HEK293 (cell line): ENCODE measurements at regions not wholly inside any gene's neighbourhood (a gene's known extent, or its start where the extent isn't known, plus 50 kb on each side); places are given as distances from the start of the nearest gene placed in this dataset.

Source experiments
- GLIS2 ChIP-seq: fragments of 450-650 bp; formaldehyde crosslinking; IDR thresholded peaks from 2 replicates; pipeline ENCODE4 v1.5.1; 2016; ENCODE audit warnings: missing biosample characterization, missing genetic modification characterization
- HOXA7 ChIP-seq: sonication (generic); formaldehyde crosslinking; IDR thresholded peaks from 2 replicates; pipeline ENCODE4 v1.8.1; 2022; ENCODE audit warnings: missing genetic modification reagents, borderline replicate concordance
- HOXD13 ChIP-seq: sonication (generic); formaldehyde crosslinking; IDR thresholded peaks from 2 replicates; pipeline ENCODE4 v1.8.0; 2022; ENCODE audit warnings: missing genetic modification reagents, borderline replicate concordance
- KLF9 ChIP-seq: fragments of 450-650 bp; formaldehyde crosslinking; IDR thresholded peaks from 2 replicates; pipeline ENCODE4 v1.5.1; 2016; ENCODE audit warnings: missing biosample characterization, missing genetic modification characterization, low read depth
- PRDM10 ChIP-seq: fragments of 450-650 bp; formaldehyde crosslinking; IDR thresholded peaks from 2 replicates; pipeline ENCODE4 v1.5.1; 2016; ENCODE audit warnings: missing biosample characterization, missing genetic modification characterization
- REST ChIP-seq: fragments of 450-650 bp; formaldehyde crosslinking; IDR thresholded peaks from 2 replicates; pipeline ENCODE4 v1.5.1; 2016; ENCODE audit warnings: missing biosample characterization, missing genetic modification characterization
- SETDB1 ChIP-seq: IDR thresholded peaks from one replicate; pipeline ENCODE4 v1.6.1; 2017; ENCODE audit warnings: mild to moderate bottlenecking, low read length, moderate library complexity, mixed read lengths; ENCODE audit not compliant: insufficient read length
- TRIM28 ChIP-seq: IDR thresholded peaks from 2 replicates; pipeline ENCODE4 v1.6.1; 2011; ENCODE audit warnings: low read length, control low read depth, borderline replicate concordance
- ZFP3 ChIP-seq: fragments of 450-650 bp; formaldehyde crosslinking; IDR thresholded peaks from 2 replicates; pipeline ENCODE4 v1.5.1; 2016; ENCODE audit warnings: low read depth, missing biosample characterization, missing genetic modification characterization
- ZNF169 ChIP-seq: fragments of 450-650 bp; formaldehyde crosslinking; IDR thresholded peaks from 2 replicates; pipeline ENCODE4 v1.5.1; 2016; ENCODE audit warnings: missing biosample characterization, missing genetic modification characterization
- ZNF416 ChIP-seq: fragments of 450-650 bp; formaldehyde crosslinking; IDR thresholded peaks from 2 replicates; pipeline ENCODE4 v1.5.1; 2016; ENCODE audit warnings: missing biosample characterization, missing genetic modification characterization
- ZNF561 ChIP-seq: fragments of 450-650 bp; IDR thresholded peaks from 2 replicates; pipeline ENCODE4 v1.5.1; 2018; ENCODE audit warnings: missing biosample characterization, missing genetic modification characterization, borderline replicate concordance
- TF ChIP-seq, protein P1 (sequence below): fragments of 450-650 bp; formaldehyde crosslinking; IDR thresholded peaks from 2 replicates; pipeline ENCODE4 v1.5.1; 2016; ENCODE audit warnings: missing biosample characterization, missing genetic modification characterization

DNA sequence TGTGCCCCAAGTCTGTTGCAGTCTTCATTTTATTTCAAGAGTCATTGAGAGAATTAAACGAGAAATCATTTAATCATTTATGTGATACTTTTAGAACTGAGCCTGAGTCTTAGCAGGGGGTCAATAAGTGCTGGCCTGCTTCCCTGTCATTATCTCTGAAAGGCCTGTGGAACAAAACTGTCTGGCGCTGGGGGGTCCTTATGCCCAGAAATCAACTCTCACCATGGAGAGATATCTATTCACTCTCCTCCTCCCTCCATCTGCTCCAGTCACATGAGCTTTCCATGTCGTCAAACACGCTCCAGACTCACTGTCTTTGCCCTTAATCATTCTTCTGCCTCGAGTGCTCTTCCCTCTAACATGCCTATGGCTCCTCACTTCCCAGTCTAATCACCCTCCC lies 136.8 kb downstream of the ESM1 start:
- TF ChIP-seq, protein P1, sequence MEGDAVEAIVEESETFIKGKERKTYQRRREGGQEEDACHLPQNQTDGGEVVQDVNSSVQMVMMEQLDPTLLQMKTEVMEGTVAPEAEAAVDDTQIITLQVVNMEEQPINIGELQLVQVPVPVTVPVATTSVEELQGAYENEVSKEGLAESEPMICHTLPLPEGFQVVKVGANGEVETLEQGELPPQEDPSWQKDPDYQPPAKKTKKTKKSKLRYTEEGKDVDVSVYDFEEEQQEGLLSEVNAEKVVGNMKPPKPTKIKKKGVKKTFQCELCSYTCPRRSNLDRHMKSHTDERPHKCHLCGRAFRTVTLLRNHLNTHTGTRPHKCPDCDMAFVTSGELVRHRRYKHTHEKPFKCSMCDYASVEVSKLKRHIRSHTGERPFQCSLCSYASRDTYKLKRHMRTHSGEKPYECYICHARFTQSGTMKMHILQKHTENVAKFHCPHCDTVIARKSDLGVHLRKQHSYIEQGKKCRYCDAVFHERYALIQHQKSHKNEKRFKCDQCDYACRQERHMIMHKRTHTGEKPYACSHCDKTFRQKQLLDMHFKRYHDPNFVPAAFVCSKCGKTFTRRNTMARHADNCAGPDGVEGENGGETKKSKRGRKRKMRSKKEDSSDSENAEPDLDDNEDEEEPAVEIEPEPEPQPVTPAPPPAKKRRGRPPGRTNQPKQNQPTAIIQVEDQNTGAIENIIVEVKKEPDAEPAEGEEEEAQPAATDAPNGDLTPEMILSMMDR (tag by site-specific recombination): no peak
- TF ChIP-seq HOXD13 (CRISPR knock-in tag) (no peak), ZNF416 (tag by site-specific recombination) (no peak), HOXA7 (no peak), ZFP3 (tag by site-specific recombination) (no peak), REST (no peak), ZNF561 (no peak), ZNF169 (tag by site-specific recombination) (no peak), KLF9 (tag by site-specific recombination) (no peak), TRIM28 (no peak), GLIS2 (no peak), PRDM10 (tag by site-specific recombination) (no peak), SETDB1 (no peak)
